ENCODE measurements at regions not wholly inside any gene's neighbourhood (a gene's known extent, or its start where the extent isn't known, plus 50 kb on each side); places are given as distances from the start of the nearest gene placed in this dataset.

GRCh38 chr4:110852793-110853192, 229.9 kb upstream of the PITX2 start:
- intact Hi-C loops (cut with micrococcal nuclease) = no loop called here
- WGBS (ENCODE audit: insufficient coverage) = no CpG with 5 or more reads among the region's 3 CpGs
- Histone ChIP-seq H3K4me1 (ENCODE audit: control insufficient read depth in 1 of 2, insufficient read depth in 2 of 2, low read length in 2 of 2) (no peaks in the 10 kb centered on the region), H3K79me2 (ENCODE audit: insufficient read depth, low read length) (no peaks in the 10 kb centered on the region), H3K4me3 (replicated peaks in 1 of 3; ENCODE audit: low read depth in 2 of 3, low read length in 3 of 3) (no peak overlapping the region), H3K27ac (ENCODE audit: low read depth in 1 of 2, low read length in 2 of 2) (no peak overlapping the region), H2AFZ (ENCODE audit: insufficient read depth, low read depth, low read length, poor library complexity, severe bottlenecking) (no peak overlapping the region), H3K9me3 (replicated peaks in 1 of 2; ENCODE audit: control insufficient read depth in 1 of 2, insufficient read depth in 1 of 2, low read length in 2 of 2) (no peaks in the 10 kb centered on the region), H3K36me3 (replicated peaks in 1 of 2; ENCODE audit: control insufficient read depth in 1 of 2, insufficient read depth in 2 of 2, low read length in 2 of 2) (no peaks in the 10 kb centered on the region), H3K9ac (ENCODE audit: insufficient read depth, low read length, poor library complexity, severe bottlenecking) (no peak overlapping the region), H3K27me3 (ENCODE audit: control insufficient read depth in 2 of 2, insufficient read depth in 2 of 2, low read length in 2 of 2) (no peaks in the 10 kb centered on the region), H4K20me1 (ENCODE audit: insufficient read depth, low read length) (no peaks in the 10 kb centered on the region), H3K4me2 (replicated peaks; ENCODE audit: extremely low read depth, low read length, poor library complexity, severe bottlenecking) (no peak overlapping the region)
- Mint-ChIP-seq H3K9me3 (no peaks in the 10 kb centered on the region), H3K36me3 (no peaks in the 10 kb centered on the region), H3K27ac (no peak overlapping the region), H3K4me3 (no peak overlapping the region), H3K27me3 (ENCODE audit: low read depth in 3 of 3) (peaks cover 0 to 1% (median 0%) of the 10 kb centered on the region in 3 donors), H3K4me1 (no peaks in the 10 kb centered on the region)
- DNase-seq = no peak
- no peak for TF ChIP-seq CTCF (IDR thresholded peaks at IDR 0.05)

DNA sequence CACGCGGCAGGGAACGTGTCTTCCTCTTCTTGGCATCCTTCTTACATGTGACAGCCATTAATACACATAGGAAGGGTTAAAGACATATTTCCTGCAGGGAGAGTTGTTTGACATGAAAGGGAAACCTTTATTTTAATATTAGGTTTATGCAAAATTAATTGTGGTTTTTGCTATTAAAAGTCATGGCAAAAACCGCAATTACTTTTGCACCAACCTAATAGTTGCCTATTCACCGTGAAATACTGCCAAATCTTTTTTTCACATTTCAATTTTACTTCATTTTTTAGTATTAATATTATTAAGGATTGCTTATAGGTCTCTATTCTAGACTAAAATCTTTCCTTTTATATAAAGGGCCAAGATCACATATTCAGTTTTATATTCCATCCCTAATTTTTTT, 230.4 kb upstream of the PITX2 start:
- no CpG with 5 or more reads among the region's 5 CpGs for WGBS (ENCODE audit: insufficient coverage)
- Histone ChIP-seq H3K27me3 (ENCODE audit: control insufficient read depth in 2 of 2, insufficient read depth in 2 of 2, low read length in 2 of 2) (no peaks in the 10 kb centered on the region), H3K36me3 (replicated peaks in 1 of 2; ENCODE audit: control insufficient read depth in 1 of 2, insufficient read depth in 2 of 2, low read length in 2 of 2) (no peaks in the 10 kb centered on the region), H3K4me3 (replicated peaks in 1 of 3; ENCODE audit: low read depth in 2 of 3, low read length in 3 of 3) (no peak overlapping the region), H3K79me2 (ENCODE audit: insufficient read depth, low read length) (no peaks in the 10 kb centered on the region), H3K4me1 (ENCODE audit: control insufficient read depth in 1 of 2, insufficient read depth in 2 of 2, low read length in 2 of 2) (no peaks in the 10 kb centered on the region), H3K9ac (ENCODE audit: insufficient read depth, low read length, poor library complexity, severe bottlenecking) (no peak overlapping the region), H4K20me1 (ENCODE audit: insufficient read depth, low read length) (no peaks in the 10 kb centered on the region), H3K27ac (ENCODE audit: low read depth in 1 of 2, low read length in 2 of 2) (no peak overlapping the region), H3K4me2 (replicated peaks; ENCODE audit: extremely low read depth, low read length, poor library complexity, severe bottlenecking) (no peak overlapping the region), H3K9me3 (replicated peaks in 1 of 2; ENCODE audit: control insufficient read depth in 1 of 2, insufficient read depth in 1 of 2, low read length in 2 of 2) (no peaks in the 10 kb centered on the region), H2AFZ (ENCODE audit: insufficient read depth, low read depth, low read length, poor library complexity, severe bottlenecking) (no peak overlapping the region)
- no peak overlapping the region for H3K4me3 Mint-ChIP-seq
- H3K4me1 Mint-ChIP-seq = no peaks in the 10 kb centered on the region
- no peaks in the 10 kb centered on the region for H3K36me3 Mint-ChIP-seq
- intact Hi-C loops (cut with micrococcal nuclease) = no loop called here
- TF ChIP-seq CTCF (IDR thresholded peaks at IDR 0.05) = no peak
- no peak overlapping the region for H3K27ac Mint-ChIP-seq
- H3K27me3 Mint-ChIP-seq (ENCODE audit: low read depth in 3 of 3) = peaks cover 0 to 2% (median 0%) of the 10 kb centered on the region in 3 donors
- H3K9me3 Mint-ChIP-seq = peaks cover 0 to 1% (median 0%) of the 10 kb centered on the region in 7 donors
- no peak for DNase-seq

All from CD14-positive monocyte (primary cell).